ENCODE measurements at regions not wholly inside any gene's neighbourhood (a gene's known extent, or its start where the extent isn't known, plus 50 kb on each side); places are given as distances from the start of the nearest gene placed in this dataset.

- no peak overlapping the region for H3K27ac ChIP-seq (ENCODE audit: insufficient read depth, low read length, poor library complexity, severe bottlenecking)
- no peaks in the 10 kb centered on the region for H3K36me3 ChIP-seq (ENCODE audit: control insufficient read depth, insufficient read depth, low read length)
- no peak overlapping the region for H3K4me3 ChIP-seq (ENCODE audit: insufficient read depth, low read depth, low read length, poor library complexity, severe bottlenecking)
- no peaks in the 10 kb centered on the region for H3K27me3 ChIP-seq (replicated peaks; ENCODE audit: control insufficient read depth, insufficient read depth, low read length, poor library complexity, severe bottlenecking)
- H3K4me1 ChIP-seq (ENCODE audit: control insufficient read depth, insufficient read depth, low read length, poor library complexity, severe bottlenecking): no peaks in the 10 kb centered on the region
- no peaks in the 10 kb centered on the region for H3K9me3 ChIP-seq (ENCODE audit: control insufficient read depth, low read length)
- DNase-seq: no peak
Observed at GRCh38 chr15:36409819-36410218, 169.6 kb upstream of the CDIN1 start.

- Histone ChIP-seq H3K36me3 (ENCODE audit: control insufficient read depth, insufficient read depth, low read length) (no peaks in the 10 kb centered on the region), H3K9me3 (ENCODE audit: control insufficient read depth, low read length) (no peaks in the 10 kb centered on the region), H3K4me3 (ENCODE audit: insufficient read depth, low read depth, low read length, poor library complexity, severe bottlenecking) (no peak overlapping the region), H3K27me3 (replicated peaks; ENCODE audit: control insufficient read depth, insufficient read depth, low read length, poor library complexity, severe bottlenecking) (no peaks in the 10 kb centered on the region), H3K27ac (ENCODE audit: insufficient read depth, low read length, poor library complexity, severe bottlenecking) (no peak overlapping the region), H3K4me1 (ENCODE audit: control insufficient read depth, insufficient read depth, low read length, poor library complexity, severe bottlenecking) (no peaks in the 10 kb centered on the region)
- no peak for DNase-seq
Observed at GRCh38 chr15:36414670-36415069, 164.8 kb upstream of the CDIN1 start.

GRCh38 chr15:36415643-36416042 is 163.8 kb upstream of the CDIN1 start:
- Histone ChIP-seq H3K36me3 (ENCODE audit: control insufficient read depth, insufficient read depth, low read length) (no peaks in the 10 kb centered on the region), H3K27me3 (replicated peaks; ENCODE audit: control insufficient read depth, insufficient read depth, low read length, poor library complexity, severe bottlenecking) (no peaks in the 10 kb centered on the region), H3K4me1 (ENCODE audit: control insufficient read depth, insufficient read depth, low read length, poor library complexity, severe bottlenecking) (no peaks in the 10 kb centered on the region), H3K9me3 (ENCODE audit: control insufficient read depth, low read length) (no peaks in the 10 kb centered on the region), H3K4me3 (ENCODE audit: insufficient read depth, low read depth, low read length, poor library complexity, severe bottlenecking) (no peak overlapping the region), H3K27ac (ENCODE audit: insufficient read depth, low read length, poor library complexity, severe bottlenecking) (no peak overlapping the region)
- DNase-seq: no peak

- H3K9me3 ChIP-seq (ENCODE audit: control insufficient read depth, low read length): no peaks in the 10 kb centered on the region
- no peaks in the 10 kb centered on the region for H3K36me3 ChIP-seq (ENCODE audit: control insufficient read depth, insufficient read depth, low read length)
- DNase-seq: no peak
- H3K4me1 ChIP-seq (ENCODE audit: control insufficient read depth, insufficient read depth, low read length, poor library complexity, severe bottlenecking): no peaks in the 10 kb centered on the region
- H3K27ac ChIP-seq (ENCODE audit: insufficient read depth, low read length, poor library complexity, severe bottlenecking): no peak overlapping the region
- no peaks in the 10 kb centered on the region for H3K27me3 ChIP-seq (replicated peaks; ENCODE audit: control insufficient read depth, insufficient read depth, low read length, poor library complexity, severe bottlenecking)
- no peak overlapping the region for H3K4me3 ChIP-seq (ENCODE audit: insufficient read depth, low read depth, low read length, poor library complexity, severe bottlenecking)
Observed at GRCh38 chr15:36422631-36423030, 156.8 kb upstream of the CDIN1 start.

GRCh38 chr15:36426691-36427090 is 152.7 kb upstream of the CDIN1 start:
- no peaks in the 10 kb centered on the region for H3K36me3 ChIP-seq (ENCODE audit: control insufficient read depth, insufficient read depth, low read length)

GRCh38 chr15:36428102-36428845 is 151.2 kb upstream of the CDIN1 start:
- Histone ChIP-seq H3K4me1 (ENCODE audit: control insufficient read depth, insufficient read depth, low read length, poor library complexity, severe bottlenecking) (no peaks in the 10 kb centered on the region), H3K27ac (ENCODE audit: insufficient read depth, low read length, poor library complexity, severe bottlenecking) (no peak overlapping the region), H3K27me3 (replicated peaks; ENCODE audit: control insufficient read depth, insufficient read depth, low read length, poor library complexity, severe bottlenecking) (no peaks in the 10 kb centered on the region), H3K4me3 (ENCODE audit: insufficient read depth, low read depth, low read length, poor library complexity, severe bottlenecking) (no peak overlapping the region), H3K9me3 (ENCODE audit: control insufficient read depth, low read length) (no peaks in the 10 kb centered on the region), H3K36me3 (ENCODE audit: control insufficient read depth, insufficient read depth, low read length) (no peaks in the 10 kb centered on the region)
- DNase-seq: no peak

More at GRCh38 chr15:36426691-36427090, 152.7 kb upstream of the CDIN1 start:
- Histone ChIP-seq H3K27me3 (replicated peaks; ENCODE audit: control insufficient read depth, insufficient read depth, low read length, poor library complexity, severe bottlenecking) (no peaks in the 10 kb centered on the region), H3K27ac (ENCODE audit: insufficient read depth, low read length, poor library complexity, severe bottlenecking) (no peak overlapping the region), H3K9me3 (ENCODE audit: control insufficient read depth, low read length) (no peaks in the 10 kb centered on the region), H3K4me1 (ENCODE audit: control insufficient read depth, insufficient read depth, low read length, poor library complexity, severe bottlenecking) (no peaks in the 10 kb centered on the region), H3K4me3 (ENCODE audit: insufficient read depth, low read depth, low read length, poor library complexity, severe bottlenecking) (no peak overlapping the region)
- no peak for DNase-seq

GRCh38 chr15:36429707-36430106 is 149.7 kb upstream of the CDIN1 start:
- no peak overlapping the region for H3K4me3 ChIP-seq (ENCODE audit: insufficient read depth, low read depth, low read length, poor library complexity, severe bottlenecking)
- H3K27me3 ChIP-seq (replicated peaks; ENCODE audit: control insufficient read depth, insufficient read depth, low read length, poor library complexity, severe bottlenecking): no peaks in the 10 kb centered on the region
- H3K36me3 ChIP-seq (ENCODE audit: control insufficient read depth, insufficient read depth, low read length): no peaks in the 10 kb centered on the region
- no peaks in the 10 kb centered on the region for H3K4me1 ChIP-seq (ENCODE audit: control insufficient read depth, insufficient read depth, low read length, poor library complexity, severe bottlenecking)
- H3K9me3 ChIP-seq (ENCODE audit: control insufficient read depth, low read length): no peaks in the 10 kb centered on the region
- DNase-seq: no peak
- no peak overlapping the region for H3K27ac ChIP-seq (ENCODE audit: insufficient read depth, low read length, poor library complexity, severe bottlenecking)

GRCh38 chr15:36430280-36430679 is 149.1 kb upstream of the CDIN1 start:
- no peaks in the 10 kb centered on the region for H3K9me3 ChIP-seq (ENCODE audit: control insufficient read depth, low read length)
- H3K27me3 ChIP-seq (replicated peaks; ENCODE audit: control insufficient read depth, insufficient read depth, low read length, poor library complexity, severe bottlenecking): no peaks in the 10 kb centered on the region
- no peak for DNase-seq
- H3K27ac ChIP-seq (ENCODE audit: insufficient read depth, low read length, poor library complexity, severe bottlenecking): no peak overlapping the region
- H3K4me3 ChIP-seq (ENCODE audit: insufficient read depth, low read depth, low read length, poor library complexity, severe bottlenecking): no peak overlapping the region
- H3K4me1 ChIP-seq (ENCODE audit: control insufficient read depth, insufficient read depth, low read length, poor library complexity, severe bottlenecking): no peaks in the 10 kb centered on the region
- no peaks in the 10 kb centered on the region for H3K36me3 ChIP-seq (ENCODE audit: control insufficient read depth, insufficient read depth, low read length)

- H3K36me3 ChIP-seq (ENCODE audit: control insufficient read depth, insufficient read depth, low read length): no peaks in the 10 kb centered on the region
- H3K9me3 ChIP-seq (ENCODE audit: control insufficient read depth, low read length): no peaks in the 10 kb centered on the region
- DNase-seq: no peak
- no peaks in the 10 kb centered on the region for H3K27me3 ChIP-seq (replicated peaks; ENCODE audit: control insufficient read depth, insufficient read depth, low read length, poor library complexity, severe bottlenecking)
- H3K4me1 ChIP-seq (ENCODE audit: control insufficient read depth, insufficient read depth, low read length, poor library complexity, severe bottlenecking): no peaks in the 10 kb centered on the region
- H3K4me3 ChIP-seq (ENCODE audit: insufficient read depth, low read depth, low read length, poor library complexity, severe bottlenecking): no peak overlapping the region
- H3K27ac ChIP-seq (ENCODE audit: insufficient read depth, low read length, poor library complexity, severe bottlenecking): no peak overlapping the region
Observed at GRCh38 chr15:36430726-36431265, 148.6 kb upstream of the CDIN1 start.

GRCh38 chr15:36432161-36432560 is 147.3 kb upstream of the CDIN1 start:
- Histone ChIP-seq H3K4me3 (ENCODE audit: insufficient read depth, low read depth, low read length, poor library complexity, severe bottlenecking) (no peak overlapping the region), H3K4me1 (ENCODE audit: control insufficient read depth, insufficient read depth, low read length, poor library complexity, severe bottlenecking) (no peaks in the 10 kb centered on the region), H3K9me3 (ENCODE audit: control insufficient read depth, low read length) (no peaks in the 10 kb centered on the region), H3K36me3 (ENCODE audit: control insufficient read depth, insufficient read depth, low read length) (no peaks in the 10 kb centered on the region), H3K27ac (ENCODE audit: insufficient read depth, low read length, poor library complexity, severe bottlenecking) (no peak overlapping the region), H3K27me3 (replicated peaks; ENCODE audit: control insufficient read depth, insufficient read depth, low read length, poor library complexity, severe bottlenecking) (no peaks in the 10 kb centered on the region)
- no peak for DNase-seq

Data from effector memory CD4-positive, alpha-beta T cell (primary cell).